Activated naive CD4-positive, alpha-beta T cell treated with anti-CD3 and anti-CD28 coated beads, Interleukin-2, amount 50 U/mL, for 16 hours (primary cell): ENCODE measurements at regions not wholly inside any gene's neighbourhood (a gene's known extent, or its start where the extent isn't known, plus 50 kb on each side); places are given as distances from the start of the nearest gene placed in this dataset.
"Not testable (repeated sequence)": the region's sequence is repeated elsewhere in the genome, so short reads cannot be mapped to it uniquely, and the experiment has no call there.

Experiments
- DNase-seq: peaks from one replicate; pipeline ENCODE4 v3.0.0-alpha.2; 2020

DNA sequence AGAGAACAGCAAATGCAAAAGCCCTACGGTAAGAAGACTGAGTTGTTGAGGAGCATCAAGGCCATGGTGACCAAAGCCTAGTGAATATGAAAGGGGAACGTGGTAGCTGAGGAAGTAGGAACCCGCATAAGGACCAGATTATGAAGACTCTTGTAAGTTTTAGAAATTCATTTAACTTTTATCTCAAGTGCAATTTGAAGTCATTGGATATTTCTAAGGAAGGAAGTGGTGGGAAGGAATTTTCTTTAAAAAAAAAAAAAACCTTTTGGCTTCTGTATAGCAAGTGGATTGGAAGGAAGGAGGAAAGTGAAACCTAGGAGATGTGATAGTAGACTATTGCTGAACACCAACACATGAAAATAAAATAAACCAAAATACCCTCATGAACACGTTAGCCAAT is 119.0 kb downstream of the TNFSF18 start:
- no peak for DNase-seq

- DNase-seq = no peak
Observed at GRCh38 chr1:172932981-172933380, 117.8 kb downstream of the TNFSF18 start.

DNA sequence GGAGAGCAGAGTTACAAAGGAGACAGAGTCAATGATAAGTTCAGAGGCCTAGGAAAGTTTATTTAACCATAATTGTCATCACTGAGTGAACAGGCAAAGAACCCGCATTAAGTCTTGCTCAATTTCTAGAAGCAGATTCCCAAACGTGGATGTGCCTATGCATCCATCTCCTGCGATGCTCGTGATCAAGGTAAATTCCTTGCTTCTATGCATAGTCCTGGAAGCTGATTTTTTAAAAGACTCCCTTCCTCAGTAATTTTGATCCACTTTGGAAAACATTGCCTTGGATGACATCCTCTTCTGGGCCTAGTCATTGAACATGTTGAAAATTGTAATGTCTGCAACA is 116.4 kb downstream of the TNFSF18 start:
- DNase-seq = no peak

GRCh38 chr1:172935062-172935592 is 115.6 kb downstream of the TNFSF18 start:
- DNase-seq = no peak

GRCh38 chr1:172936088-172936645 is 114.6 kb downstream of the TNFSF18 start:
- DNase-seq = no peak

DNA sequence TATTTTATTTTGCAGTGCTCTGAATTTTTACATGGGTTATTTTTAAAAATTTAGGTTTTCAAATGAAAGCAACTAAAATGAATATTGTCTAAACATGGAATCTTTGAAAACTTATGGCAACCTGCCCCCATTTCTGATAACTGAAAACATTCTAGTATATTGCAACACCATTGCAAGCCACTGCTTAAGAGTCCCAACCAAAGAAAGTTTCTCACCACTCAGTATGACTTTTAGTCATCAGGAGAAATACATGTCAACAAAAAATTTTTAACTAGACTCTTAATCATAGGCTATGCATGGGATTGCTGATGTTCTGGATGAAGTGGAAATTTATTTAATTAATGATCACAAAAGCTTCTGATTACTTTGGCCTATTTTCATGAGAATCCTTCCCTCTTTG is 112.1 kb downstream of the TNFSF18 start:
- DNase-seq = no peak

- DNase-seq = no peak
Observed at GRCh38 chr1:172939475-172939874, 111.3 kb downstream of the TNFSF18 start.

GRCh38 chr1:172940174-172940855 is 110.4 kb downstream of the TNFSF18 start:
- no peak for DNase-seq

DNA sequence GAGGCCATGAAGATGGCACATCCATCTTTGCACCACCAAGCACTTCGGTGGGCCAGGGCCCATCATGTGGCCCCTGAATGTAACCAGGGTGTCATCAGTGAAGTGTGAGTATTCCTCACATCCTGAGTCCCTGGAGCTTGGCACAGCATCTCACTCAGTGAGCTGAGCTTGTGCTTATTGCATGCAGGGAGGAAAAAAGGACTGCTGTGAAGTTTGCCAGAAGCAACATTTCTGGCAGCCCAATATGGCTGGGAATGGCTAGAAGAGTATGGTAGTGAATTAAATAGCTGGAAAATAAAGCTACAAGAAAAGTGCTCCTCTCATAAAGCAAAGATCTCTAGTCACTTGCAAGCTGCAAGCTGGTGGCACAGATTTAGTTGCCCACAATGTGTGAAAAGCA is 109.3 kb downstream of the TNFSF18 start:
- no peak for DNase-seq

GRCh38 chr1:172941945-172942344 is 108.8 kb downstream of the TNFSF18 start:
- DNase-seq = no peak

- not testable (repeated sequence) for DNase-seq
Observed at GRCh38 chr1:172943138-172943537, 107.6 kb downstream of the TNFSF18 start.

- no peak for DNase-seq
Observed at GRCh38 chr1:172944931-172945330, 105.8 kb downstream of the TNFSF18 start.

- DNase-seq = no peak
Observed at GRCh38 chr1:172946814-172947507, 103.8 kb downstream of the TNFSF18 start.

DNA sequence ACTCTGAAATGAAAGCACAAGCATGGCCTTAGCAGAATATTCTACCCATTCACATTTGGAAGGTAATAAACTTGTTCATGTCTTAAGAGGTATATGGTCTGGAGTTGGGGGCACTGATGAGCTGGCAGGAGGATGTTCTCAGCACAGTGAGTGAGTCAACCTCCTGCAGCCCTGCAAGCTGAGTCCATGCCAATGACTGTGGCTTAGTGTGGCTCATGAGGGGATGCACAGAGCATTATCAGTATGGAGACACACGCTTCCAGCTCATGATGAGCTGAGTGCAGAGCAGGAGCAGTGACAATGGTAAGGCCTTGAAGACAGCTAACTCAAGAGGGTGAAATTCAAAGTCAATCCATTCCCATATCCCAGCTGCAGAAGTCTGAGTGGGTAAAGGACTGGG is 102.3 kb downstream of the TNFSF18 start:
- no peak for DNase-seq

- no peak for DNase-seq
Observed at GRCh38 chr1:172949096-172949495, 101.6 kb downstream of the TNFSF18 start.

GRCh38 chr1:172950528-172950927 is 100.2 kb downstream of the TNFSF18 start:
- DNase-seq = no peak

- no peak for DNase-seq
Observed at GRCh38 chr1:172951730-172952365, 98.9 kb downstream of the TNFSF18 start.

DNA sequence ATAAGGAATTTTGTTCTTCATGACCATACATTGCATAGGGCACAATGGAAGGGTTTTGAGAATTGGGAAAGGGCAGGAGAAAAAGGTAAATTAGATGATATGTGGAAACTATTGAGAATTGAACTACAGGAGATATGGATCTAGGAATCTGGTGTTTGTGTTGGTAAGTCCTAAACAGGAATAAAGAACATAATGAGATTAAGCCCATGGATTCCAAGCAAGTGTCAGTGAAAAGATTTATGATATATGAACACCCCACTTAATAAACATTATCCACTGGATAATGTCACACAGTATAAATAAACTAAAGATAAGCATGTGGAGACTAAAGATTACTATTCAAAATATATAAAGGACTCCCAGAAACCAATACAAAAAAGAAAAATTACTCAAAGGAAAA is 98.2 kb downstream of the TNFSF18 start:
- DNase-seq = no peak

DNA sequence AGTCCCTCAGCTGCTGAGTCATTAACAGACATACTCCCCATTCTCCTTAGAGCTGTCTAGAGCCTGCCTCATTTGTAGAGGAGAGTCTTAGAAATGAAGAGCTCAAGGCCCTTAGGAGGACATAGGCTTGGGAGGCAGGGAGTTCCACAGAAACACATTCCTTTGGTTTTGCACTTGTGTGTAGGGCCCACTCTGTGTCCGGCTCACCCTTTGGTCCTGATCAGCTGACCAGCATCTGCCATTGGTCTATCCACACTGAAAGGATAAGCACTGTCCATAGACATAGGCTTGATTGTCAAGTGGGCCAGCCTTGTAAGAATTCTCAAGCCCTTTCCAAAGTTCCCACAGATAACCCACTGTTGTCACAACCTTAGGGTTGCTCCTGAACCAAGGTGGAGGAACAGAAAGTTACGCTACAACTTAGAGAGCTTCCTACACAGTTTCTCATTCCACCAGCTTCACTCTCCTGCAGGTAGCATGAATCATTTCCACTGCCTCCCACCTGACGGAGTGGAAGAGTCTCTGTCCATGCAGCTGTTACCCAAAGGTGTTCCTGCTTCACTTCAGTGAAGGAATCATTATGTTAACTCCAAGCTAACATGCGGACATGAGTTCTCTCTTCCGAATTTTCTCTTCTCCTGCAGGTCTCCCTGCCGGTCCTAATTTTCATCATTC is 96.1 kb downstream of the TNFSF18 start:
- no peak for DNase-seq

DNA sequence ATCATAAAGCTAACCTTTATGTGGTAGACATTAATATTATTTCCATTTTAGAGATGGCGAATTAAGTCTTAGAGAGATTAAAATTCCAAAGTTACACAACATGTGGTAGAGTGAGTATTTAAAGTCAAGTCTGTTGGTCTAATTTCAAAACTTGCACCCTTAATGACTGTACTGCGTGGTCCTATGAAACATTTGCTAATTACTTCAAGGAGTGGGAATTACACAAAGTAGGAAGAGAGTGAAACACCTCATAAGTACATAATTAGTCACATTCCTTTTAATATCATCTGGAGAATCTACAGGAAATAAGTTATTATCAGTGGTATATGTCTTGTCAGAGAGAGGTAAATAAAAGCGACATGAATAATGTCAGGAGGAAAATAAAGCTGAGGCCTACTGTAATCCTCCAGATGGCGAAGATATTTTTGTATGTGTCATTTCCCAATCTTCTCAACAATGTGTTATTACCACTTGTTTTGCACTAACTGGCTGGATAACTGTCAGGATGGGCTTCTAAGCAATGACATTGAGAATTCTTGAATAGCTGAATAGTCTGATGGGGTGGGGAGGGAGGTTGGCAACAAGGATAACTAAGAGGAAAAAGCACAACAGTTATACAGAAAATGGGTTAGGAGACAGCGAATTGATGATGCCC is 95.5 kb downstream of the TNFSF18 start:
- DNase-seq = no peak

DNA sequence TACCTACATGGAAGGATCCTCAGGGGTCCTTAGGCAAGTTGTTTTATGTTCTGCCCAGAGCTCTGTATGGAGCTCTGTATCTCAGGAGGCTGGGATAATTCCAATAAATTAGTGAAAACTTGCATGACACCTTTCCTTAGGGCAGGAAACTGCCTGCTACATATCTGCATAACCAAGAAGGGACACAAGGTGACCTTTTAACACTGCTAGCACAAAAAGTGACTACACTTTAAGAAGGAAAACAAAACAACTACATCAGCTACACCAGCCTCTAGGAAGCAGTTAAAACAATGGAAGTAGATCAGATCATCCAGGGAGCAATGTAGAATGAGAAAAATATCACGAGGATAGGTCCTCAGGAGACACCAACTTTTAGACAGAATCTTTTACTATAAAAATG is 93.9 kb downstream of the TNFSF18 start:
- no peak for DNase-seq

GRCh38 chr1:172957491-172957890 is 93.2 kb downstream of the TNFSF18 start:
- no peak for DNase-seq

DNA sequence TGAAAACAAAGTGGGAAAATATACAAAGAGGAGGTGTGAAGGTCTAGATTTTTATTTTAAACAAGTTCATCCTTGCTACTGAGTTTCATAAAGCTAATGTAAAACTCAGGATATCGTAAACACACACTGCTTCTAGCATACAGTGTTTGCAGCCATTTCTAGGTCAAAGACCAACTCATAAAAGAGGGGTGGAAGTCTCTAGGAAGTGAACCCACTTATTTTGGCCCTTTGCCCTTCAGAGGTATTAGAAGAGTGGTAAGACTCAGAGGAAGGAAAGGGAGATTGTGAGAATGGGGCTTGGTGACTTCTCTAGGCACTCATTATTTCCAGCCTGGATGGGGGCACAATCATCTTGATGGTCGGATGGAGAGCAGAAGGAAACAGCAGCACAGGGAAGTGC is 91.2 kb downstream of the TNFSF18 start:
- no peak for DNase-seq
